Bronchial epithelial cell (primary cell): ENCODE measurements at regions not wholly inside any gene's neighbourhood (a gene's known extent, or its start where the extent isn't known, plus 50 kb on each side); places are given as distances from the start of the nearest gene placed in this dataset.

Experiments
- DNase-seq: peaks from one replicate; pipeline ENCODE4 v3.0.0-alpha.2; 2010; ENCODE audit warnings: low read depth
- FAIRE-seq: peaks from 2 replicates; lab custom pipeline; 2011; peaks lifted over from hg19 to GRCh38; lab: Jason Lieb, UNC
- H3K27me3 ChIP-seq: 2 replicates; pipeline ENCODE4 v1.5.1; 2011; ENCODE audit warnings: low read length; ENCODE audit not compliant: control insufficient read depth, insufficient read depth
- H3K36me3 ChIP-seq: 2 replicates; pipeline ENCODE4 v1.5.1; 2011; ENCODE audit warnings: low read length; ENCODE audit not compliant: control insufficient read depth, insufficient read depth
- H3K4me3 ChIP-seq: 2 replicates; pipeline ENCODE4 v1.5.1; 2011; ENCODE audit warnings: mild to moderate bottlenecking, low read depth, low read length, control low read depth
- TF ChIP-seq, protein P1 (sequence below): IDR thresholded peaks from 2 replicates; pipeline ENCODE4 v1.5.1; 2011; ENCODE audit warnings: mild to moderate bottlenecking, moderate library complexity, low read length, control low read depth, inconsistent platforms; ENCODE audit not compliant: insufficient read depth, severe bottlenecking

DNA sequence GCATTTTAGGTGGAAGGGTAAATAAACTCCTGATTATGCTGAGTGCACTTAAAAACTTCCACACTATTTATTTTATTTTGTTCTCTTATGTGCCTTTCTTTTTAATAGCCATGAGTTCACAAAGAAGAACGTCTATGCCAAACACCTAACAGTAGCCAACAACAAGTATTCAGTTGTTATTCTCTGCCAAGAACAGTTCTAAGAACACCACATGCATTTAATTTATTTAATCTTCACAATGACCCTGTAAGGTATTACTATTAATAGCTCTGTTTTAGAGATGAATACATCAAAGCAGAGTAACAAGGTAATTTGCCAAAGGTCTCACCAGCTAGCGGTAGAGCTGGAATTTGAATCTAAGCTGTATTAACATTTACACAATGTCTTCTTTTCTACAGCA, 240.1 kb downstream of the ALG10B start:
- no peak for FAIRE-seq

DNA sequence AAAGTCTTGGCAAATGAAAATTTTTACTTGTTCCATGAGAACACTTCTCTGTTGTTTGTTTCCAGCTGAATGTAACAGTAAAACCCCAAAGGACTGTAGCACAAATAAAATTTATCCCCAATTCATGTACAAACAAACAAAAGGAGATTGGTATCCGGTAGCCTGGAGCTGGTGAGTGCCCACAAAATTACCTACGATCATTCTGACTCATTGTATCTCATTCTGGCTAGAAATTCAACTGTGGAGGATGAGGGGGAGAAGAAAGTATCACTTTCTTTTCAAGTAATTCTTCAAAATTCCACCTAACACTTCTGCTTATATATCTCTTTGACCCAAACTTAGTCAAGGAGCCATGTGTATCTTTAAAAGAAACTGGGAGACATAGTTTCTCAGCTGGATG, 268.5 kb downstream of the ALG10B start:
- Histone ChIP-seq H3K27me3 (no peaks in the 10 kb centered on the region), H3K4me3 (no peak overlapping the region), H3K36me3 (no peaks in the 10 kb centered on the region)
- FAIRE-seq = no peak
- peak; percentile 26 for DNase-seq
- TF ChIP-seq, protein P1, sequence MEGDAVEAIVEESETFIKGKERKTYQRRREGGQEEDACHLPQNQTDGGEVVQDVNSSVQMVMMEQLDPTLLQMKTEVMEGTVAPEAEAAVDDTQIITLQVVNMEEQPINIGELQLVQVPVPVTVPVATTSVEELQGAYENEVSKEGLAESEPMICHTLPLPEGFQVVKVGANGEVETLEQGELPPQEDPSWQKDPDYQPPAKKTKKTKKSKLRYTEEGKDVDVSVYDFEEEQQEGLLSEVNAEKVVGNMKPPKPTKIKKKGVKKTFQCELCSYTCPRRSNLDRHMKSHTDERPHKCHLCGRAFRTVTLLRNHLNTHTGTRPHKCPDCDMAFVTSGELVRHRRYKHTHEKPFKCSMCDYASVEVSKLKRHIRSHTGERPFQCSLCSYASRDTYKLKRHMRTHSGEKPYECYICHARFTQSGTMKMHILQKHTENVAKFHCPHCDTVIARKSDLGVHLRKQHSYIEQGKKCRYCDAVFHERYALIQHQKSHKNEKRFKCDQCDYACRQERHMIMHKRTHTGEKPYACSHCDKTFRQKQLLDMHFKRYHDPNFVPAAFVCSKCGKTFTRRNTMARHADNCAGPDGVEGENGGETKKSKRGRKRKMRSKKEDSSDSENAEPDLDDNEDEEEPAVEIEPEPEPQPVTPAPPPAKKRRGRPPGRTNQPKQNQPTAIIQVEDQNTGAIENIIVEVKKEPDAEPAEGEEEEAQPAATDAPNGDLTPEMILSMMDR = no peak

More for the DNA sequence above, 240.1 kb downstream of the ALG10B start:
- TF ChIP-seq, protein P1 = no peak
- H3K4me3 ChIP-seq = no peak overlapping the region
- no peaks in the 10 kb centered on the region for H3K27me3 ChIP-seq
- DNase-seq = no peak
- H3K36me3 ChIP-seq = no peaks in the 10 kb centered on the region

DNA sequence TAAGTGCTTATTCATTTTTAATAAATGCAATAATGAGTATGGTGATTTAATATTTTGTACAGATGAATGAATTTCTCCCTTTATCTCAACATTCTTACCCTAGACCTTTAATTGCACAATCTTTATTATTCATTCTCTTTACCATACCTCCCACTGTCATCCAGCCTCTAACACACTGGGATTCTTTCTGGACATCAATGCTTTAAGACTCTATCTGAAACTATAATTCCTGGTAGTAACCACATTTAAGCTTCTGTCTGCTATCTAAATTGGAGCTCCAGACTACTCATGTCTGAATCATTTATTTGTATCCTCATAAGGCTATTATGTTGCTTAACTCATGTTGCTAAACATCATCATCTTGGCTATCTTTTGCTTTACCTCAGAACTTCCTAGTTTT, 270.2 kb downstream of the ALG10B start:
- TF ChIP-seq, protein P1 = no peak
- Histone ChIP-seq H3K4me3 (no peak overlapping the region), H3K27me3 (no peaks in the 10 kb centered on the region), H3K36me3 (no peaks in the 10 kb centered on the region)
- DNase-seq (peak; percentile 82), FAIRE-seq (no peak)

DNA sequence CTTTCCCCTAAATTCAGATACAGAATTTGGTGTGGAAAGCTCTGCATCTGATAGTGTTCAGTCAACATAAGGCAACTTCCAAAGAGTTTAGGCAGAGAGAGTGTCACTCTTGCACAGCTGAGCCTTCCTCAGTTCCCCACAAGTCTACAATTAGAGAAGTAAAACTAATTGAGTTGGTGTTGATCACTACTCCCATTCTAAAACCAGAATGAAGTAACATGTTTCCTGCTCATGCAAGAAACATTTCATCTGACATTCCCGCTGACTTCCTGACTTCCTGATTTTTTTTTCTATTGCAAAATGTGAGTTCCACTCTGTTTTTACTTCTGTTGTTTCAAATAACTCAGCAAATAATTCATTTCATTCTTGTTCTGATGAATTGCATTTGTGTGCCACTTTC, 271.0 kb downstream of the ALG10B start:
- H3K36me3 ChIP-seq = no peaks in the 10 kb centered on the region

DNA sequence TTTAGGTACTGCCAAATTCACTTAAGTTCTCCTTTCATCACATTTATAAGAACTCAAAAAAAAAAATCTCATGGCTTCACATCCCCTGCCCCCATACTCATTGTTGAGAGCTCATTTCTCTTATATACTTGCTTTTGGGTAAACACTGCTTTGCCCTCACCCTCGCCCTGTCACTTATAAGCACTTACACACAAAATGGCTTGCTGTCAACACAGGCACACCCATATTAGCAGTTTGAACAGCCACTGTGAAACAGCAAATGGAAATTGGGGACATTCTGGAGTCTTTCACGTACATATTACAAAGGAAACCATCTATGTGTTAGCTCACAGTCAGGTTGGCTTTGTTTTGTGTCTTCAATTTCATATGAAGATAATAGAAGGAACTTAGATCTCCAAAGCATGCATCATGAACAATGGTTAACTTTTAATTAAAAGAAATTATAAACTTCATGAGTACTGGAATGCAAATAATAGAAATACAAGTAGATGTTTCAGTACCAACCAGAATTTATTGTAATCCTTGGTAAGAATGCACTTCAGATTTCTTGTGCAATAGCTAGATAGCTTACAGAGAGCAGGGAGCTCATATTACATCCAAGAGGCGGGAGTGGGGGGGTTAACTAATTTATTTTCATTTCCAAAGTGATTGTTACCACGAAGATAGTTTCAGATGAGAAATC, 272.2 kb downstream of the ALG10B start:
- H3K4me3 ChIP-seq = no peak overlapping the region
- TF ChIP-seq, protein P1 = no peak
- no peak for FAIRE-seq
- no peaks in the 10 kb centered on the region for H3K27me3 ChIP-seq
- no peaks in the 10 kb centered on the region for H3K36me3 ChIP-seq
- peak; percentile 27 for DNase-seq

More for the DNA sequence above, 271.0 kb downstream of the ALG10B start:
- FAIRE-seq (no peak), DNase-seq (peak; percentile 61)
- H3K27me3 ChIP-seq = no peaks in the 10 kb centered on the region
- TF ChIP-seq, protein P1 = no peak
- H3K4me3 ChIP-seq = no peak overlapping the region

DNA sequence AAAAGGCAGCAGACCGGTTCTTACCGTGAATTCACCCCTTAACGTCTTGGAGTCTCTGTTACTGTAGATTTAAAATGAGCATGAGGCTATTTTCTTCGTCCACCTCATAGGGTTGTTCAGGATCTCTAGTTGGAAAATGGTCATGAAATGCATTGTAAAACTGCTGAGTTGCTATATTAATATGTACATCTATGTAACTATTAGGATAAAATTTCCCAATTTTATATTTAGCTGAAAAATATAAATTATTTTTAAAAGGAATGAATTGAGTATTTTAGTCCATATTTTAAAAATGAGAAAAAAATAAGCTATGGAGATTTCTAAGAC, 272.7 kb downstream of the ALG10B start:
- H3K27me3 ChIP-seq = no peaks in the 10 kb centered on the region
- FAIRE-seq (no peak), DNase-seq (no peak)
- H3K4me3 ChIP-seq = no peak overlapping the region
- TF ChIP-seq, protein P1 = no peak
- H3K36me3 ChIP-seq = no peaks in the 10 kb centered on the region
